Testis (tissue), 2 donors: ENCODE measurements at regions not wholly inside any gene's neighbourhood (a gene's known extent, or its start where the extent isn't known, plus 50 kb on each side); places are given as distances from the start of the nearest gene placed in this dataset.

Experiments used
- DNase-seq: peaks from one replicate; pipeline ENCODE4 v3.0.0-alpha.2; 2019
- H3K27ac ChIP-seq, 2 donors: fragments of 200-600 bp; sonication (generic); one replicate each; pipeline ENCODE4 v1.5.1; 2019
- H3K27me3 ChIP-seq: fragments of 200-600 bp; sonication (generic); one replicate; pipeline ENCODE4 v1.5.1; 2019
- H3K36me3 ChIP-seq: fragments of 200-600 bp; sonication (generic); one replicate; pipeline ENCODE4 v1.5.1; 2017; ENCODE audit warnings: low read depth; ENCODE audit errors: missing control alignments
- H3K4me1 ChIP-seq: fragments of 200-600 bp; sonication (generic); one replicate; pipeline ENCODE4 v1.5.1; 2019
- H3K4me3 ChIP-seq, 2 donors: fragments of 200-600 bp; sonication (generic); one replicate each; pipeline ENCODE4 v1.5.1; 2017 to 2019
- H3K9me3 ChIP-seq: fragments of 200-600 bp; sonication (generic); one replicate; pipeline ENCODE4 v1.5.1; 2017
- POLR2A ChIP-seq: fragments of 450-650 bp; IDR thresholded peaks from one replicate; pipeline ENCODE4 v1.6.1; 2017; ENCODE audit warnings: antibody characterized with exemption, mild to moderate bottlenecking, moderate library complexity
- WGBS, 2 donors: methylation state at CpG; one replicate each; pipeline ENCODE4 v1.1.5; 2018; 5-methylcytosine and 5-hydroxymethylcytosine counted together
- intact Hi-C: fragments of 100-400 bp; cut with DNase I; formaldehyde crosslinking; loops from one replicate; pipeline ENCODE4 v1.15.1; 2023; ENCODE audit warnings: low total_unique reads
- TF ChIP-seq, protein P1 (sequence below), 3 experiments: fragments of 450-650 bp in 2 of 3; fragments of 200-600 bp in 1 of 3; sonication (generic) in 1 of 3; IDR thresholded peaks; one replicate each; pipeline ENCODE4 v1.5.1; 2016 to 2019; ENCODE audit warnings: antibody characterized with exemption in 3 of 3, mild to moderate bottlenecking in 2 of 3, moderate library complexity in 1 of 3

DNA sequence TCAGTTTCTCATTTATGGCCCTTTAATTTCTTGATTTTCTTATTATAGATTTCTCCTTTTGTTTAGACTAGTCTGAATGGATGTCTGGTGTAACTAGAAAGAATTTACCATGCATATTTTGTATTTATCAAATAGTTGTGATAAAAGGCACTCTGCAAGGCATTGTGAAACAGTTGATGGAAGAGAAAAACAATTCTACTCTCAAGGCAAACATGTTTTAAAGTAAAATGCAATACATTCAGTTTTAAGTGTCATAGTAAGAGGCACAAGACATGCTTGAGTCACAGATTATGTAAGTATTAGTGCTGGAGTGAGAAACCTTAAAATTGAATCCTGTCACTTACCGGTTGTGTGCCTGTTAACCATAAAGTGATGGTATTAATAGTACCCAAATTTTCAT lies 283.3 kb upstream of the DKK2 start:
- intact Hi-C loops, result no loop called here
- no peaks in the 10 kb centered on the region for H3K36me3 ChIP-seq
- H3K4me3 ChIP-seq, result no peak overlapping the region
- 88 to 93% methylated on average over 1 of the region's 1 CpG for WGBS, 2 donors
- no peaks in the 10 kb centered on the region for H3K27me3 ChIP-seq
- no peaks in the 10 kb centered on the region for H3K9me3 ChIP-seq
- TF ChIP-seq POLR2A, result no peak
- TF ChIP-seq, protein P1, sequence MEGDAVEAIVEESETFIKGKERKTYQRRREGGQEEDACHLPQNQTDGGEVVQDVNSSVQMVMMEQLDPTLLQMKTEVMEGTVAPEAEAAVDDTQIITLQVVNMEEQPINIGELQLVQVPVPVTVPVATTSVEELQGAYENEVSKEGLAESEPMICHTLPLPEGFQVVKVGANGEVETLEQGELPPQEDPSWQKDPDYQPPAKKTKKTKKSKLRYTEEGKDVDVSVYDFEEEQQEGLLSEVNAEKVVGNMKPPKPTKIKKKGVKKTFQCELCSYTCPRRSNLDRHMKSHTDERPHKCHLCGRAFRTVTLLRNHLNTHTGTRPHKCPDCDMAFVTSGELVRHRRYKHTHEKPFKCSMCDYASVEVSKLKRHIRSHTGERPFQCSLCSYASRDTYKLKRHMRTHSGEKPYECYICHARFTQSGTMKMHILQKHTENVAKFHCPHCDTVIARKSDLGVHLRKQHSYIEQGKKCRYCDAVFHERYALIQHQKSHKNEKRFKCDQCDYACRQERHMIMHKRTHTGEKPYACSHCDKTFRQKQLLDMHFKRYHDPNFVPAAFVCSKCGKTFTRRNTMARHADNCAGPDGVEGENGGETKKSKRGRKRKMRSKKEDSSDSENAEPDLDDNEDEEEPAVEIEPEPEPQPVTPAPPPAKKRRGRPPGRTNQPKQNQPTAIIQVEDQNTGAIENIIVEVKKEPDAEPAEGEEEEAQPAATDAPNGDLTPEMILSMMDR (IDR thresholded peaks at IDR 0.05), result no peak
- no peak overlapping the region for H3K27ac ChIP-seq
- H3K4me1 ChIP-seq, result no peaks in the 10 kb centered on the region
- no peak for DNase-seq

DNA sequence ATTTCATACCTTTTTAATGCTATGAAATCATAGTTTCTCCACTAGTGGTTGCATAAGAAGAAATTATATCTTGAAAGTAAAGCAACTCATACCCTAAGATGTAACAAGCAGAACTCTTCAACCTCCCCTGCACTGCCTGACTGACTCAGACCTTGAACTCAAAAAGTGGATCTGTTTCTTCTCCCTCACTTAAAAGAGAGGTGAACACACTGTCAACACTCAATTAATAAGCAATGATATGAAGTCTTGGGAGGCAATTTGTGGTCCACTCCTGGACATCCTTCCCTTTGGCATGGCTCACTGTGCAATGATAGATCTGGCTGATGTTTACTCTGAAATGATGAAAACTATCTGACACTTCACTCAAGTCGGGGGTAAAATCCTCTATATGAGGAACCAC lies 282.0 kb upstream of the DKK2 start:
- 10% methylated on average over 1 of the region's 1 CpG; no CpG with 5 or more reads in 1 of the 2 donors for WGBS, 2 donors

DNA sequence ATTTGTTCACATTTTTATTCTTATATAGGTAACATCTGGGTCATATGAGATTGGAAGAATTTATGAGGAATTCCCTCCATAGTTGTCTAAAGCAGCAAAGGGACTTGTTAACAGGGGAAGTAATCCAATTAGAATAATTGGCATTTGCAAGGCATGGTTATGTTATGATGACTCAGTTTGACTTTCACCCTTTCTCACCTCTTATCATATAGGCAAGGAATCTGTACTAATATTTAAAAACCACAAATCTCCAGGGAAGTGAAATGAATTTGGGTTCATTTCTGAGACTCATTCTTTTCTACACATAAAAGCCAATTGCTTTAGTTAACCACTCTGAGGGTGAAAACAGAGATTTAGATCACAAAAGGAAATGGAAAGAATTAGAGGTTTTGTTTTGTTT lies 281.5 kb upstream of the DKK2 start:
- TF ChIP-seq POLR2A, result no peak
- TF ChIP-seq, protein P1 (IDR thresholded peaks at IDR 0.05), result no peak
- Histone ChIP-seq H3K9me3 (no peaks in the 10 kb centered on the region), H3K36me3 (no peaks in the 10 kb centered on the region), H3K4me1 (no peaks in the 10 kb centered on the region), H3K27ac (no peak overlapping the region), H3K27me3 (no peaks in the 10 kb centered on the region), H3K4me3 (no peak overlapping the region)
- DNase-seq, result no peak
- intact Hi-C loops, result no loop called here

More for the DNA sequence above, 282.0 kb upstream of the DKK2 start:
- intact Hi-C loops, result no loop called here
- H3K27ac ChIP-seq, result no peak overlapping the region
- no peaks in the 10 kb centered on the region for H3K36me3 ChIP-seq
- DNase-seq, result no peak
- no peak overlapping the region for H3K4me3 ChIP-seq
- no peaks in the 10 kb centered on the region for H3K4me1 ChIP-seq
- H3K9me3 ChIP-seq, result no peaks in the 10 kb centered on the region
- TF ChIP-seq, protein P1 (IDR thresholded peaks at IDR 0.05), result no peak
- no peak for TF ChIP-seq POLR2A
- H3K27me3 ChIP-seq, result no peaks in the 10 kb centered on the region

DNA sequence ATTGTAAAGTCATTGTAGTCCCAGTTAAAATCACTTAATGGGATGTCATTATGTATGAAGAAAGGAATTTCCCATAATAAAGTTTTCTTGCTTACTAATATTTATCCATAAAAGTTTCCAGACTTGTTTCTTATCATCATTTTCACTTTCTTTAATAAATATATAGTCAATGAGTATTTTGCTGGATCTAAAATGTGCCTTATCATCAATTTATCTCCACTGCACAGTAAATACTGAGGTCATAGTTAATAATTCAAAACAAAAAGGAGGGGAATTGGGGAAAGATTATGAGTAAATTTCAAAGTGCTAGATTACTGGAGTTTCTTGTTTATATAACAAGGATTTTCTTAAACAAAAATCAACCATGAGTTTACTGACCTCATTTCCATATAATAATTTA lies 279.5 kb upstream of the DKK2 start:
- H3K36me3 ChIP-seq, result no peaks in the 10 kb centered on the region
- no peaks in the 10 kb centered on the region for H3K27me3 ChIP-seq
- TF ChIP-seq, protein P1 (IDR thresholded peaks at IDR 0.05), result no peak
- TF ChIP-seq POLR2A, result no peak
- no peak overlapping the region for H3K4me3 ChIP-seq
- H3K9me3 ChIP-seq, result no peaks in the 10 kb centered on the region
- no peak overlapping the region for H3K27ac ChIP-seq
- no peaks in the 10 kb centered on the region for H3K4me1 ChIP-seq
- no peak for DNase-seq
- intact Hi-C loops, result no loop called here

DNA sequence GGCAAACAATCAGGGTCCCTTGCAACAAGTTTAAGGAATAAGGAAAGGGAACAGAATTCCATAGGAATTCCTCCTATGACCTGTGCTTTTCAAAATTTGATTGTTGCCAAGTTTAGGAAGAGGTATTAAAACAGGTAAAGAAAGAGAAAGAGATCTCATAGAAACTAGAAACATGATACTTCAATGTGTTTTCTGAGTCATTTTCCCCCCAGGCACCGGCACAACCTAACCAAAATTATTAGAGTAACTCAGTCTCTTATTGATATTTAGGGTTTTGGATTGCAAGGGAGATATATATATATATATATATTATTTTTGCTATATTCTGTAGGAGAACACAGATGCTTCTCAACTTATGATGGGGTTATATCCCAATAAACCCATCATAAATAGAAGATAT lies 278.0 kb upstream of the DKK2 start:
- no peaks in the 10 kb centered on the region for H3K27me3 ChIP-seq
- intact Hi-C loops, result no loop called here
- TF ChIP-seq, protein P1 (IDR thresholded peaks at IDR 0.05), result no peak
- no peak for TF ChIP-seq POLR2A
- H3K27ac ChIP-seq, result no peak overlapping the region
- 89 to 90% methylated on average over 1 of the region's 1 CpG for WGBS, 2 donors
- H3K36me3 ChIP-seq, result no peaks in the 10 kb centered on the region
- DNase-seq, result no peak
- H3K4me1 ChIP-seq, result no peaks in the 10 kb centered on the region
- H3K9me3 ChIP-seq, result no peaks in the 10 kb centered on the region
- no peak overlapping the region for H3K4me3 ChIP-seq
